Mucosa of stomach (tissue), 1 donor: ENCODE measurements at regions not wholly inside any gene's neighbourhood (a gene's known extent, or its start where the extent isn't known, plus 50 kb on each side); places are given as distances from the start of the nearest gene placed in this dataset.

Experiments
- H3K27me3 ChIP-seq: one replicate; pipeline ENCODE4 v1.7.0; 2013; ENCODE audit warnings: mild to moderate bottlenecking, low read length; ENCODE audit not compliant: control insufficient read depth, insufficient read depth
- H3K36me3 ChIP-seq: one replicate; pipeline ENCODE4 v1.7.0; 2013; ENCODE audit warnings: low read length; ENCODE audit not compliant: control insufficient read depth, insufficient read depth
- H3K4me1 ChIP-seq: one replicate; pipeline ENCODE4 v1.7.0; 2013; ENCODE audit warnings: mild to moderate bottlenecking, low read length; ENCODE audit not compliant: control insufficient read depth, insufficient read depth
- H3K4me3 ChIP-seq: one replicate; pipeline ENCODE4 v1.7.0; 2013; ENCODE audit warnings: low read length
- H3K9ac ChIP-seq: one replicate; pipeline ENCODE4 v1.7.0; 2013; ENCODE audit warnings: mild to moderate bottlenecking, low read length, moderate library complexity
- H3K9me3 ChIP-seq: one replicate; pipeline ENCODE4 v1.7.0; 2013; ENCODE audit warnings: mild to moderate bottlenecking, low read length, moderate library complexity; ENCODE audit not compliant: control insufficient read depth
- donor health status: Pancreatic carcinoma.

- Histone ChIP-seq H3K4me3 (no peak overlapping the region), H3K4me1 (peaks cover 5% of the 10 kb centered on the region)
Measured at GRCh38 chr5:69034898-69035297, 58.9 kb upstream of the SLC30A5 start.

DNA sequence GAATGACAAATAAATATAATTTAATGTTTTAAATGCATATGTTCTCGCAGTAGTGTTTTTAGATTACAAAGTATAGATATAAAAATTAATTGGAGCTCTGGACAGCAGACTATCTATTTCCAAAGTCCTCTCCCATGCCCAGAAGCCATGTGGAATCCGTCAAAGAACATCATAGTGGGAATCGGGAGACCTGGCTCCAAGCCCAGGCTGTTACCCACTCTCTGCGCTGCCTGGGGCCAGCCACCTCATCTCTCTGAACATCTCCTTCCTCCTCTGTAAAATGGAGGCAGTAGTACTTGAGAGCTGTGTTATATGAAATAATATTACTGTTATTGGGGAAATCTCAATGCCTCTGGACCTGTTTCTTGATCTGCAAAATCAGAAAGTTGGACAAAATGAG, 58.1 kb upstream of the SLC30A5 start:
- H3K9me3 ChIP-seq: no peaks in the 10 kb centered on the region

More at GRCh38 chr5:69034898-69035297, 58.9 kb upstream of the SLC30A5 start:
- no peaks in the 10 kb centered on the region for H3K27me3 ChIP-seq
- H3K9ac ChIP-seq: no peak overlapping the region
- no peaks in the 10 kb centered on the region for H3K9me3 ChIP-seq
- no peaks in the 10 kb centered on the region for H3K36me3 ChIP-seq

DNA sequence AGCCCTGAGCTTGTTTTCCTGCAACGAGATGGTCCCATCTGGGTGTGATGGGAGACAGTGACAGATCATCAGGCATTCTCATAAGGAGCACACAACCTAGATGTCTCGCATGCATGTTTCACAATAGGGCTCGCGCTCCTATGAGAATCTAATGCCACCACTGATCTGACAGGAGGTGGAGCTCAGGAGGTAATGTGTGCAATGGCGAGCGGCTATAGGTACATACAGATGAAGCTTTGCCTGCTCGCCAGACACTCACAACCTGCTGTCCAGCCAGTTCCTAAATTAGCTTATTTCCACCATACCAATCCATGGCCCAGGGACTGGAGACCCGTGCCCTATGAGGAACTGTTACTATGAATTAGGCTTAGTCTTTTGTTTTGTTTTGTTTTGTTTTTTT, 55.3 kb upstream of the SLC30A5 start:
- H3K27me3 ChIP-seq: no peaks in the 10 kb centered on the region
- H3K36me3 ChIP-seq: no peaks in the 10 kb centered on the region
- no peak overlapping the region for H3K9ac ChIP-seq
- H3K9me3 ChIP-seq: no peaks in the 10 kb centered on the region
- H3K4me1 ChIP-seq: peaks cover 5% of the 10 kb centered on the region
- H3K4me3 ChIP-seq: no peak overlapping the region

More for the DNA sequence above, 58.1 kb upstream of the SLC30A5 start:
- Histone ChIP-seq H3K27me3 (no peaks in the 10 kb centered on the region), H3K9ac (no peak overlapping the region), H3K36me3 (no peaks in the 10 kb centered on the region), H3K4me3 (no peak overlapping the region), H3K4me1 (peaks cover 5% of the 10 kb centered on the region)

DNA sequence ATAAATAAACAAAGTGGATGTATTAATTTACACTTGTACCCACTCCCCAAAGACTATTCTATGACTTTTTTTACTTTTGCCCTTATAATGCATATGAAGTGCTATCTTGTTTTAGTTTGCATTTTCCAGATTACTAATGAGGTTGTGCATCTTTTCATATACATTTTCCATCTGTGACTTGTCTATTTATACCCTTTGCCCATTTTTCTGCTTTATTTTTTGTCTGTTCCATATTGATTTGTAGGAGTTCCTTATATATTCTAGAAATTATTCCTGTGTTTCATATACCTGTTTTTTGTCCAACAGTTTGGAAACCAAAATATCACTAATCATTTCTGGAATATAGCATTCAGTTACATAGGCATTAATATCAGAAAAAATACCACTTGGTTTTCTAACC, 54.0 kb upstream of the SLC30A5 start:
- Histone ChIP-seq H3K27me3 (no peaks in the 10 kb centered on the region), H3K4me1 (no peaks in the 10 kb centered on the region), H3K4me3 (no peak overlapping the region), H3K9me3 (no peaks in the 10 kb centered on the region), H3K9ac (no peak overlapping the region), H3K36me3 (no peaks in the 10 kb centered on the region)

GRCh38 chr5:69042500-69042899, 51.3 kb upstream of the SLC30A5 start:
- Histone ChIP-seq H3K27me3 (no peaks in the 10 kb centered on the region), H3K4me1 (no peaks in the 10 kb centered on the region), H3K9ac (peak overlapping the region; percentile 5), H3K36me3 (no peaks in the 10 kb centered on the region), H3K4me3 (no peak overlapping the region), H3K9me3 (no peaks in the 10 kb centered on the region)

GRCh38 chr5:69042915-69043654, 50.7 kb upstream of the SLC30A5 start:
- Histone ChIP-seq H3K9me3 (no peaks in the 10 kb centered on the region), H3K4me1 (no peaks in the 10 kb centered on the region), H3K9ac (peak overlapping the region; percentile 80), H3K36me3 (no peaks in the 10 kb centered on the region), H3K4me3 (peak overlapping the region; percentile 12), H3K27me3 (no peaks in the 10 kb centered on the region)

DNA sequence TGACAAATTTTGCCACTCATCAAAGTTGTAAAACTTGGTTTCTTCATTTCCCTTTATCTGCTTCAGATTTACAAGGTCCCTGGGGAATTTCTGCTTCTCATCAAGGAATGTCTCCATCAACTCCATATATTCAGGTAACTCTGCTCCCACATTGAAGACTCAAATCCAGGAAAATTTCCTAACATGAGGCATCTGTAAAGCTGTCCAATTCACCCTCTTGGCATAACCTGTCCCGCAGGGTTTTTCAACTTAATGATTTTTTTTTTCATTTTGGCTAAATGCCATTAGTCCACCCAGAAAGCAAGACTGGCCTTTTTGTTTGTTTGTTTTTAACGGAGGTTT, 50.2 kb upstream of the SLC30A5 start:
- Histone ChIP-seq H3K27me3 (no peaks in the 10 kb centered on the region), H3K4me1 (no peaks in the 10 kb centered on the region), H3K9me3 (no peaks in the 10 kb centered on the region), H3K9ac (peak overlapping the region; percentile 80), H3K4me3 (peak overlapping the region; percentile 12), H3K36me3 (no peaks in the 10 kb centered on the region)
